Heart left ventricle (tissue), 16 donors: ENCODE measurements at regions not wholly inside any gene's neighbourhood (a gene's known extent, or its start where the extent isn't known, plus 50 kb on each side); places are given as distances from the start of the nearest gene placed in this dataset.

Source experiments
- ATAC-seq, 4 donors: fragments of 200-7000 bp; cut with Tn5 transposase; one replicate each; pipeline ENCODE4 v1.9.1; 2020 to 2022; ENCODE audit warnings: moderate library complexity in 4 of 4, mild to moderate bottlenecking in 3 of 4, moderate number of reproducible peaks in 1 of 4
- DNase-seq, 5 donors: peaks; one replicate each; pipeline ENCODE4 v3.0.0-alpha.2; 2020
- H3K27ac ChIP-seq, 12 donors: fragments of 200-600 bp; sonication (generic) in 4 of 12; one replicate each; pipeline versions ENCODE4 v1.5.0 to v1.8.0; 2016 to 2022; ENCODE audit warnings: mild to moderate bottlenecking in 2 of 12
- H3K27me3 ChIP-seq, 9 donors: fragments of 200-600 bp; sonication (generic) in 2 of 9; one replicate each; pipeline versions ENCODE4 v1.5.1 to v1.8.0; 2016 to 2022; ENCODE audit warnings: mild to moderate bottlenecking in 3 of 9
- H3K36me3 ChIP-seq, 9 donors: fragments of 200-600 bp; sonication (generic) in 2 of 9; one replicate each; pipeline versions ENCODE4 v1.5.0 to v1.8.0; 2018 to 2022; ENCODE audit warnings: mild to moderate bottlenecking in 2 of 9
- H3K4me1 ChIP-seq, 12 donors: fragments of 200-600 bp; sonication (generic) in 4 of 12; one replicate each; pipeline versions ENCODE4 v1.5.0 to v1.8.0; 2016 to 2022; ENCODE audit warnings: mild to moderate bottlenecking in 3 of 12
- H3K4me3 ChIP-seq, 12 donors: fragments of 200-600 bp; sonication (generic) in 4 of 12; one replicate each; pipeline versions ENCODE4 v1.5.0 to v1.8.0; 2017 to 2022; ENCODE audit warnings: mild to moderate bottlenecking in 9 of 12, moderate library complexity in 4 of 12
- H3K9me3 ChIP-seq, 12 donors: fragments of 200-600 bp; sonication (generic) in 4 of 12; one replicate each; pipeline versions ENCODE4 v1.5.0 to v1.8.0; 2016 to 2022; ENCODE audit warnings: mild to moderate bottlenecking in 1 of 12
- POLR2A ChIP-seq, 2 donors: fragments of 450-650 bp; IDR thresholded peaks; one replicate each; pipeline ENCODE4 v1.6.1; 2017; ENCODE audit warnings: antibody characterized with exemption in 2 of 2, mild to moderate bottlenecking in 2 of 2, moderate library complexity in 2 of 2
- WGBS, 4 donors: extraction: QIAGEN DNeasy Blood & Tissue Kit in 2 of 4; methylation state at CpG; one replicate each; pipeline versions ENCODE4 v1.1.5 to v1.1.7; 2013 to 2018; 5-methylcytosine and 5-hydroxymethylcytosine counted together
- intact Hi-C, 10 donors: fragments of 100-400 bp; cut with DNase I; formaldehyde crosslinking; loops; one replicate each; pipeline versions ENCODE4 v1.11.1 to v1.14.2; 2022
- TF ChIP-seq, protein P1 (sequence below), 12 donors: fragments of 200-600 bp; sonication (generic) in 4 of 12; IDR thresholded peaks; one replicate each; pipeline versions ENCODE4 v1.5.0 to v1.8.0; 2018 to 2022; ENCODE audit warnings: antibody characterized with exemption in 12 of 12, mild to moderate bottlenecking in 5 of 12
- donor health status: ischemic (EF 13 %, LVEDD 7.1; RV severe dilation, severe dysfunction).
- donor health status: healthy with polysubstance abuse.
- donor health status: DM: no; HTN: yes; CAD: no.
- donor health status: DM: no; HTN: no; CAD: no.
- donor health status: ischemic (EF 25% LVEDD 6.9; RV normal size, moderate dysfunction).
- donor health status: ischemic (EF 25% LVEDD 5.7; RV mildly dilated, moderate dysfunction).
- donor health status: healthy.
- donor health status: DM: yes; HTN: yes; CAD: no.
- donor health status: ischemic (EF 35%, LVEDD 5.7; RV mildly dilated, moderate dysfunction).
- donor health status: nonischemic (EF 11% LVEDD 7.7; RV severe dilation, severe dysfunction).
- donor health status: DM: yes; HTN: yes; CAD: no.
- donor health status: PGD.
- donor health status: ischemic (EF 29% LVEDD 5.4; RV normal size, mild dysfunction).
- donor health status: nonischemic (EF 23%, LVEDD 6.1; RV moderate dilation, normal function).

GRCh38 chr2:47664817-47665216, 94.0 kb upstream of the KCNK12 start:
- DNase-seq (no peak), ATAC-seq (no peak)
- Histone ChIP-seq H3K36me3 (no peaks in the 10 kb centered on the region), H3K27ac (no peak overlapping the region), H3K4me3 (no peak overlapping the region), H3K4me1 (no peaks in the 10 kb centered on the region), H3K27me3 (no peaks in the 10 kb centered on the region), H3K9me3 (no peaks in the 10 kb centered on the region)
- WGBS, 4 donors = 70 to 85% (median 75%) methylated on average over 7 of the region's 7 CpGs
- TF ChIP-seq POLR2A (IDR thresholded peaks at IDR 0.05) = no peak
- TF ChIP-seq, protein P1, sequence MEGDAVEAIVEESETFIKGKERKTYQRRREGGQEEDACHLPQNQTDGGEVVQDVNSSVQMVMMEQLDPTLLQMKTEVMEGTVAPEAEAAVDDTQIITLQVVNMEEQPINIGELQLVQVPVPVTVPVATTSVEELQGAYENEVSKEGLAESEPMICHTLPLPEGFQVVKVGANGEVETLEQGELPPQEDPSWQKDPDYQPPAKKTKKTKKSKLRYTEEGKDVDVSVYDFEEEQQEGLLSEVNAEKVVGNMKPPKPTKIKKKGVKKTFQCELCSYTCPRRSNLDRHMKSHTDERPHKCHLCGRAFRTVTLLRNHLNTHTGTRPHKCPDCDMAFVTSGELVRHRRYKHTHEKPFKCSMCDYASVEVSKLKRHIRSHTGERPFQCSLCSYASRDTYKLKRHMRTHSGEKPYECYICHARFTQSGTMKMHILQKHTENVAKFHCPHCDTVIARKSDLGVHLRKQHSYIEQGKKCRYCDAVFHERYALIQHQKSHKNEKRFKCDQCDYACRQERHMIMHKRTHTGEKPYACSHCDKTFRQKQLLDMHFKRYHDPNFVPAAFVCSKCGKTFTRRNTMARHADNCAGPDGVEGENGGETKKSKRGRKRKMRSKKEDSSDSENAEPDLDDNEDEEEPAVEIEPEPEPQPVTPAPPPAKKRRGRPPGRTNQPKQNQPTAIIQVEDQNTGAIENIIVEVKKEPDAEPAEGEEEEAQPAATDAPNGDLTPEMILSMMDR (IDR thresholded peaks at IDR 0.05) = no peak
- intact Hi-C loops = no loop called here

- H3K4me1 ChIP-seq = no peaks in the 10 kb centered on the region
- no peaks in the 10 kb centered on the region for H3K36me3 ChIP-seq
- DNase-seq (no peak), ATAC-seq (no peak)
- intact Hi-C loops = no loop called here
- H3K27me3 ChIP-seq = no peaks in the 10 kb centered on the region
- H3K9me3 ChIP-seq = no peaks in the 10 kb centered on the region
- TF ChIP-seq POLR2A (IDR thresholded peaks at IDR 0.05) = no peak
- TF ChIP-seq, protein P1 (IDR thresholded peaks at IDR 0.05) = no peak
- H3K4me3 ChIP-seq = no peak overlapping the region
- WGBS, 4 donors = 21 to 48% (median 35%) methylated on average over 1 of the region's 1 CpG
- H3K27ac ChIP-seq = no peak overlapping the region
Observed at GRCh38 chr2:47662552-47662951, 91.8 kb upstream of the KCNK12 start.

DNA sequence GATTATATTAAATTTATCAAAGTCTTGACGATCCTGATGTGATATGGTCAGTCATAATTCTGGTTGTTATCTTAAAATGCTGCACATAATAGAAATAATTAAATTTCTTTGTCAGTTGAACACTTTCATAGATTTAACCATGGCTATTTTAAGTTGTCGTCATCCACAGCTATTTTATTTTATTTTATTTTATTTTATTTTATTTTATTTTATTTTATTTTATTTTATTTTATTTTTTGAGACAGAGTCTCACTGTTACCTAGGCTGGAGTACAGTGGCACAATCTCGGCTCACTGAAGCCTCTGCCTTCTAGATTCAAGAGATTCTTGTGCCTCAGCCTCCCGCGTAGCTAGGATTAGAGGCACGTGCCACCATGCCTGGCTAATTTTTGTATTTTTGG, 90.5 kb upstream of the KCNK12 start:
- Histone ChIP-seq H3K27me3 (no peaks in the 10 kb centered on the region), H3K36me3 (no peaks in the 10 kb centered on the region), H3K4me3 (no peak overlapping the region), H3K27ac (no peak overlapping the region), H3K4me1 (no peaks in the 10 kb centered on the region), H3K9me3 (no peaks in the 10 kb centered on the region)
- WGBS, 4 donors = 93 to 96% (median 94%) methylated on average over 6 of the region's 6 CpGs
- TF ChIP-seq POLR2A (IDR thresholded peaks at IDR 0.05) = no peak
- TF ChIP-seq, protein P1 (IDR thresholded peaks at IDR 0.05) = no peak
- intact Hi-C loops = no loop called here
- no peak for DNase-seq
- ATAC-seq = no peak

- intact Hi-C loops = no loop called here
- WGBS, 4 donors = 76 to 79% (median 78%) methylated on average over 3 of the region's 3 CpGs
- H3K27me3 ChIP-seq = no peaks in the 10 kb centered on the region
- no peaks in the 10 kb centered on the region for H3K36me3 ChIP-seq
- H3K9me3 ChIP-seq = no peaks in the 10 kb centered on the region
- ATAC-seq (no peak), DNase-seq (no peak)
- TF ChIP-seq, protein P1 (IDR thresholded peaks at IDR 0.05) = no peak
- no peak for TF ChIP-seq POLR2A (IDR thresholded peaks at IDR 0.05)
- H3K4me3 ChIP-seq = no peak overlapping the region
- H3K27ac ChIP-seq = no peak overlapping the region
- no peaks in the 10 kb centered on the region for H3K4me1 ChIP-seq
Observed at GRCh38 chr2:47660168-47660567, 89.4 kb upstream of the KCNK12 start.
